ENCODE measurements at regions not wholly inside any gene's neighbourhood (a gene's known extent, or its start where the extent isn't known, plus 50 kb on each side); places are given as distances from the start of the nearest gene placed in this dataset.

DNA sequence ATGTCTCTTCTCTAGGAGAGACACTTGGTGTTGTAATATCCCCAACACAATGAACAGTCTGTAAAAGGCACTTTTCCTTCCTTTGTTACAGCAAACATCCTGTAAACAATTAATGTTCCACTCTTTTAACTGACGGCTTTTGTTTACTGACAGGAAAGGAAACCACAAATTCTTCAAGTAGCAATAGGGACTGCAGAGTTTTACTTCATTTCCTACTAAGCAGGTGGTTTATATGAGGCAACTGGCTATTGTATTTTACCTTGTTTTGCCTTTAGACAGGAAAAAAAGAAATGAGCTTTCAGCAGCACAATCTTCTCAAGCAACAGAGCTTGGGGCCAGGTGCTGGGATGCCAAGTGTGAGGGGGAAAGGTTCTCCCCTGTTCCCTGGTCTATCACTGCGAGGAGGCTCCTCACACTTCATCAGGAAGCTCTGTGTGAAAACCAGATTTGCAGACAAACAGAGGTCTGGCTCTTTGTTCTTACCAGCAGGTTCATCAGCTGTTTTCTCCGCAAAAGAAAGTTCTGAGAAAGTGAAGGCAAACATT, 51.2 kb downstream of the SIPA1L2 start:
- BruUV-seq (replicated peaks): no TSS peak
- Histone ChIP-seq H3K27me3 (ENCODE audit: low read length) (no peaks in the 10 kb centered on the region), H3K4me1 (ENCODE audit: insufficient read depth, low read length) (peaks cover 11% of the 10 kb centered on the region; the same call in 1 of the 2 replicates), H2AFZ (ENCODE audit: low read length) (no peak overlapping the region), H3F3A (ENCODE audit: low read length, unreplicated experiment) (no peaks in the 10 kb centered on the region), H3K4me3 (ENCODE audit: low read length) (no peak overlapping the region), H3K79me2 (ENCODE audit: low read length) (no peaks in the 10 kb centered on the region), H4K20me1 (ENCODE audit: low read length) (no peaks in the 10 kb centered on the region), H3K9me2 (replicated peaks; ENCODE audit: low read length) (no peaks in the 10 kb centered on the region), H3K9me3 (ENCODE audit: low read length) (no peaks in the 10 kb centered on the region), H3K4me2 (ENCODE audit: low read length) (no peak overlapping the region), H3K36me3 (ENCODE audit: low read depth, low read length) (no peaks in the 10 kb centered on the region), H3K27ac (ENCODE audit: low read length) (no peak overlapping the region), H3K9ac (ENCODE audit: low read length) (no peak overlapping the region)
- TF ChIP-seq EZH2 (IDR thresholded peaks at IDR 0.05; ENCODE audit: low read length, unreplicated experiment) (no peak), EZH2phosphoT487 (IDR thresholded peaks at IDR 0.05; ENCODE audit: borderline replicate concordance, low read length) (no peak)
- TF ChIP-seq, protein P1, sequence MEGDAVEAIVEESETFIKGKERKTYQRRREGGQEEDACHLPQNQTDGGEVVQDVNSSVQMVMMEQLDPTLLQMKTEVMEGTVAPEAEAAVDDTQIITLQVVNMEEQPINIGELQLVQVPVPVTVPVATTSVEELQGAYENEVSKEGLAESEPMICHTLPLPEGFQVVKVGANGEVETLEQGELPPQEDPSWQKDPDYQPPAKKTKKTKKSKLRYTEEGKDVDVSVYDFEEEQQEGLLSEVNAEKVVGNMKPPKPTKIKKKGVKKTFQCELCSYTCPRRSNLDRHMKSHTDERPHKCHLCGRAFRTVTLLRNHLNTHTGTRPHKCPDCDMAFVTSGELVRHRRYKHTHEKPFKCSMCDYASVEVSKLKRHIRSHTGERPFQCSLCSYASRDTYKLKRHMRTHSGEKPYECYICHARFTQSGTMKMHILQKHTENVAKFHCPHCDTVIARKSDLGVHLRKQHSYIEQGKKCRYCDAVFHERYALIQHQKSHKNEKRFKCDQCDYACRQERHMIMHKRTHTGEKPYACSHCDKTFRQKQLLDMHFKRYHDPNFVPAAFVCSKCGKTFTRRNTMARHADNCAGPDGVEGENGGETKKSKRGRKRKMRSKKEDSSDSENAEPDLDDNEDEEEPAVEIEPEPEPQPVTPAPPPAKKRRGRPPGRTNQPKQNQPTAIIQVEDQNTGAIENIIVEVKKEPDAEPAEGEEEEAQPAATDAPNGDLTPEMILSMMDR (conservative IDR thresholded peaks at IDR 0.05; ENCODE audit: low read depth, low read length): no peak
- CTCF ChIA-PET: no interaction called here
- intact Hi-C loops (cut with micrococcal nuclease): no loop called here
- ATAC-seq: peak; percentile 27; the same call in 1 of the 2 replicates
- POLR2A ChIA-PET (ENCODE audit: unreplicated experiment): no interaction called here
- DNase-seq: peak; percentile 18

DNA sequence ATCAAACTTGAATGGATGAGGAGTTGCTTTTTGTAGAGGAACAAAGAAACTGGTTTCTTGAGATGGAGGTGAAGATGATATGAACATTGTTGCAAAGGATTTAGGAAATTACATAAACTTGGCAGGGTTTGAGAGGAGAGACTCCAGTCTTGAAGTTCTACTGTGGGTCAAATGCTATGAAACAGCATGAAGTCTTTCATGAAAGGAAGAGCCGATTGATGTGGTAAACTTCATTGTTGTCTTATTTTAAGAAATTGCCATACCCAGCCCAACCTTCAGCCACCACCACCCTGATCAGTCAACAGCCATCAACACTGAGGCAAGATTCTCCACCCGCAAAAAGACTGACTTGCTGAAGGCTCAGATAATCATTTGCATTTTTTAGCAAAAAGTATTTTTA, 52.2 kb downstream of the SIPA1L2 start:
- H2AFZ ChIP-seq (ENCODE audit: low read length): no peak overlapping the region
- ChIA-PET CTCF (no interaction called here), POLR2A (ENCODE audit: unreplicated experiment) (interaction anchor here (0.5 kb wide), 1 partner anchor 49 kb away, joined by 3 read pairs; no protein-coding TSS in a partner anchor)
- H3K79me2 ChIP-seq (ENCODE audit: low read length): no peaks in the 10 kb centered on the region
- no peaks in the 10 kb centered on the region for H3K9me2 ChIP-seq (replicated peaks; ENCODE audit: low read length)
- H3K4me3 ChIP-seq (ENCODE audit: low read length): no peak overlapping the region
- DNase-seq (no peak), ATAC-seq (no peak)
- TF ChIP-seq, protein P1 (conservative IDR thresholded peaks at IDR 0.05; ENCODE audit: low read depth, low read length): no peak
- TF ChIP-seq EZH2 (IDR thresholded peaks at IDR 0.05; ENCODE audit: low read length, unreplicated experiment): no peak
- TF ChIP-seq EZH2phosphoT487 (IDR thresholded peaks at IDR 0.05; ENCODE audit: borderline replicate concordance, low read length): no peak
- H3K9ac ChIP-seq (ENCODE audit: low read length): no peak overlapping the region
- intact Hi-C loops (cut with micrococcal nuclease): no loop called here
- H3K9me3 ChIP-seq (ENCODE audit: low read length): no peaks in the 10 kb centered on the region
- no peaks in the 10 kb centered on the region for H3F3A ChIP-seq (ENCODE audit: low read length, unreplicated experiment)
- no TSS peak for BruUV-seq (replicated peaks)
- H4K20me1 ChIP-seq (ENCODE audit: low read length): no peaks in the 10 kb centered on the region
- H3K4me1 ChIP-seq (ENCODE audit: insufficient read depth, low read length): peaks cover 11% of the 10 kb centered on the region; the same call in 1 of the 2 replicates
- no peaks in the 10 kb centered on the region for H3K27me3 ChIP-seq (ENCODE audit: low read length)
- H3K36me3 ChIP-seq (ENCODE audit: low read depth, low read length): no peaks in the 10 kb centered on the region
- H3K4me2 ChIP-seq (ENCODE audit: low read length): no peak overlapping the region
- no peak overlapping the region for H3K27ac ChIP-seq (ENCODE audit: low read length)

DNA sequence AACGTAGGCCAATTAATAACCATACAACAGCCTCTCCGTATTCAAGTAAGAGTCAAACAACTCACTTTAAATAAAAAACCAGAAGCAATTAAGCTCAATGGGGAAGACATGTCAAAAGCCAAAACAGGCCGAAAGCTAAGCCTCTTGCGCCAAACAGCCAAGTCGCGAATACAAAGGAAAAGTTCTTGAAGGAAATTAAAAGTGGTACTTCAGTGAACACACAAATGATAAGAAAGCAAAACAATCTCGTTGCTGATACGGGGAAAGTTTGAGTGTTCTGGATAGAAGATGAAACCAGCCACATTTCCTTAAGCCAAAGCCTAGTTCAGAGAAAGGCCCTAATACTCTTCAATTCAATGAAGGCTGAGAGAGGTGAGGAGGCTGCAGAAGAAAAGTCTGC, 53.4 kb downstream of the SIPA1L2 start:
- H3K9ac ChIP-seq (ENCODE audit: low read length): no peak overlapping the region
- H4K20me1 ChIP-seq (ENCODE audit: low read length): no peaks in the 10 kb centered on the region
- no TSS peak for BruUV-seq (replicated peaks)
- TF ChIP-seq EZH2phosphoT487 (IDR thresholded peaks at IDR 0.05; ENCODE audit: borderline replicate concordance, low read length): no peak
- H3F3A ChIP-seq (ENCODE audit: low read length, unreplicated experiment): no peaks in the 10 kb centered on the region
- ChIA-PET POLR2A (ENCODE audit: unreplicated experiment) (no interaction called here), CTCF (no interaction called here)
- H3K4me1 ChIP-seq (ENCODE audit: insufficient read depth, low read length): peaks cover 11% of the 10 kb centered on the region; the same call in 1 of the 2 replicates
- DNase-seq (no peak), ATAC-seq (no peak)
- intact Hi-C loops (cut with micrococcal nuclease): no loop called here
- H3K4me3 ChIP-seq (ENCODE audit: low read length): no peak overlapping the region
- no peak overlapping the region for H3K4me2 ChIP-seq (ENCODE audit: low read length)
- no peak overlapping the region for H3K27ac ChIP-seq (ENCODE audit: low read length)
- no peak overlapping the region for H2AFZ ChIP-seq (ENCODE audit: low read length)
- no peaks in the 10 kb centered on the region for H3K27me3 ChIP-seq (ENCODE audit: low read length)
- no peaks in the 10 kb centered on the region for H3K36me3 ChIP-seq (ENCODE audit: low read depth, low read length)
- H3K9me3 ChIP-seq (ENCODE audit: low read length): no peaks in the 10 kb centered on the region
- no peaks in the 10 kb centered on the region for H3K79me2 ChIP-seq (ENCODE audit: low read length)
- no peaks in the 10 kb centered on the region for H3K9me2 ChIP-seq (replicated peaks; ENCODE audit: low read length)

Data from PC-3 (cell line).